ENCODE measurements at regions not wholly inside any gene's neighbourhood (a gene's known extent, or its start where the extent isn't known, plus 50 kb on each side); places are given as distances from the start of the nearest gene placed in this dataset.

DNA sequence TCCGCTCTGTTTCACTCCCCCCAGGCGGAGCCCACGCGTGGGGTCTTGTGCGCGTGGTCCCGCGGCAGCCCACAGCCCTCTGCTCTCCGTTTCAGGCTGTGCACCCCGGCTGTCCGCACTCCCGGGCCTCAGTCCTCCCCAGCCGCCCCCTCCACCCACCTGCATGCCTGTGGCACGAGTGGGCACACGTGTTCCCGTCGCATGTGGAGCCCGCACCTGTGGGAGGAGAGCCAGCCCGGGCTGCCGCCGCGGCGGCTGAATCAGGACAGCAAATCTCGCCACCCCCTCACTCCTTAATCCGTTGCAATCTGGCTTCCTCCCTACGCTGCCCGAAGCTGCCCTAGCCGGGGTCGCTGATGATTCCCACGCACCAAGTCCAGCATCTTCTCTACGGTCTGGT is 69.9 kb upstream of the GRIN2A start:
- DNase-seq (ENCODE audit: low spot score) = no peak
- Mint-ChIP-seq H3K4me3 (no peak overlapping the region), H3K36me3 (ENCODE audit: low read depth) (no peaks in the 10 kb centered on the region), H3K9me3 (no peaks in the 10 kb centered on the region), H3K27me3 (ENCODE audit: insufficient read depth, low read depth, poor library complexity) (peaks cover 8% of the 10 kb centered on the region), H3K27ac (no peak overlapping the region), H3K4me1 (peaks cover 9% of the 10 kb centered on the region)
- Histone ChIP-seq H3K79me2 (replicated peaks; ENCODE audit: insufficient read depth) (no peaks in the 10 kb centered on the region), H3K9me2 (ENCODE audit: insufficient read depth) (no peaks in the 10 kb centered on the region), H3K27me3 (ENCODE audit: insufficient read depth) (no peaks in the 10 kb centered on the region), H3K4me2 (no peak overlapping the region), H4K20me1 (replicated peaks; ENCODE audit: insufficient read depth) (no peaks in the 10 kb centered on the region), H3K4me1 (ENCODE audit: insufficient read depth) (peaks cover 3% of the 10 kb centered on the region), H3K27ac (ENCODE audit: low read depth) (no peak overlapping the region), H2AFZ (peak overlapping the region; percentile 28; the same call in 1 of the 2 replicates), H3K4me3 (no peak overlapping the region), H3F3A (replicated peaks; ENCODE audit: low read depth) (no peaks in the 10 kb centered on the region), H3K36me3 (ENCODE audit: insufficient read depth) (no peaks in the 10 kb centered on the region)
- TF ChIP-seq EZH2phosphoT487 (IDR thresholded peaks at IDR 0.05; ENCODE audit: unreplicated experiment) (no peak), CREB1 (CRISPR knock-in tag; IDR thresholded peaks at IDR 0.05; ENCODE audit: low read depth) (no peak), NANOG (IDR thresholded peaks at IDR 0.05; ENCODE audit: borderline replicate concordance) (no peak), STAT1 (IDR thresholded peaks at IDR 0.05; ENCODE audit: unreplicated experiment) (no peak), ZNF331 (CRISPR knock-in tag; IDR thresholded peaks at IDR 0.05; ENCODE audit: low read depth) (no peak), POLR2AphosphoS5 (IDR thresholded peaks at IDR 0.05; ENCODE audit: low read depth) (no peak), JUNB (IDR thresholded peaks at IDR 0.05; ENCODE audit: unreplicated experiment) (no peak)
- TF ChIP-seq, protein P1, sequence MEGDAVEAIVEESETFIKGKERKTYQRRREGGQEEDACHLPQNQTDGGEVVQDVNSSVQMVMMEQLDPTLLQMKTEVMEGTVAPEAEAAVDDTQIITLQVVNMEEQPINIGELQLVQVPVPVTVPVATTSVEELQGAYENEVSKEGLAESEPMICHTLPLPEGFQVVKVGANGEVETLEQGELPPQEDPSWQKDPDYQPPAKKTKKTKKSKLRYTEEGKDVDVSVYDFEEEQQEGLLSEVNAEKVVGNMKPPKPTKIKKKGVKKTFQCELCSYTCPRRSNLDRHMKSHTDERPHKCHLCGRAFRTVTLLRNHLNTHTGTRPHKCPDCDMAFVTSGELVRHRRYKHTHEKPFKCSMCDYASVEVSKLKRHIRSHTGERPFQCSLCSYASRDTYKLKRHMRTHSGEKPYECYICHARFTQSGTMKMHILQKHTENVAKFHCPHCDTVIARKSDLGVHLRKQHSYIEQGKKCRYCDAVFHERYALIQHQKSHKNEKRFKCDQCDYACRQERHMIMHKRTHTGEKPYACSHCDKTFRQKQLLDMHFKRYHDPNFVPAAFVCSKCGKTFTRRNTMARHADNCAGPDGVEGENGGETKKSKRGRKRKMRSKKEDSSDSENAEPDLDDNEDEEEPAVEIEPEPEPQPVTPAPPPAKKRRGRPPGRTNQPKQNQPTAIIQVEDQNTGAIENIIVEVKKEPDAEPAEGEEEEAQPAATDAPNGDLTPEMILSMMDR (conservative IDR thresholded peaks at IDR 0.05; ENCODE audit: low read depth in 2 of 2) = no peak
- TF ChIP-seq, protein P2, sequence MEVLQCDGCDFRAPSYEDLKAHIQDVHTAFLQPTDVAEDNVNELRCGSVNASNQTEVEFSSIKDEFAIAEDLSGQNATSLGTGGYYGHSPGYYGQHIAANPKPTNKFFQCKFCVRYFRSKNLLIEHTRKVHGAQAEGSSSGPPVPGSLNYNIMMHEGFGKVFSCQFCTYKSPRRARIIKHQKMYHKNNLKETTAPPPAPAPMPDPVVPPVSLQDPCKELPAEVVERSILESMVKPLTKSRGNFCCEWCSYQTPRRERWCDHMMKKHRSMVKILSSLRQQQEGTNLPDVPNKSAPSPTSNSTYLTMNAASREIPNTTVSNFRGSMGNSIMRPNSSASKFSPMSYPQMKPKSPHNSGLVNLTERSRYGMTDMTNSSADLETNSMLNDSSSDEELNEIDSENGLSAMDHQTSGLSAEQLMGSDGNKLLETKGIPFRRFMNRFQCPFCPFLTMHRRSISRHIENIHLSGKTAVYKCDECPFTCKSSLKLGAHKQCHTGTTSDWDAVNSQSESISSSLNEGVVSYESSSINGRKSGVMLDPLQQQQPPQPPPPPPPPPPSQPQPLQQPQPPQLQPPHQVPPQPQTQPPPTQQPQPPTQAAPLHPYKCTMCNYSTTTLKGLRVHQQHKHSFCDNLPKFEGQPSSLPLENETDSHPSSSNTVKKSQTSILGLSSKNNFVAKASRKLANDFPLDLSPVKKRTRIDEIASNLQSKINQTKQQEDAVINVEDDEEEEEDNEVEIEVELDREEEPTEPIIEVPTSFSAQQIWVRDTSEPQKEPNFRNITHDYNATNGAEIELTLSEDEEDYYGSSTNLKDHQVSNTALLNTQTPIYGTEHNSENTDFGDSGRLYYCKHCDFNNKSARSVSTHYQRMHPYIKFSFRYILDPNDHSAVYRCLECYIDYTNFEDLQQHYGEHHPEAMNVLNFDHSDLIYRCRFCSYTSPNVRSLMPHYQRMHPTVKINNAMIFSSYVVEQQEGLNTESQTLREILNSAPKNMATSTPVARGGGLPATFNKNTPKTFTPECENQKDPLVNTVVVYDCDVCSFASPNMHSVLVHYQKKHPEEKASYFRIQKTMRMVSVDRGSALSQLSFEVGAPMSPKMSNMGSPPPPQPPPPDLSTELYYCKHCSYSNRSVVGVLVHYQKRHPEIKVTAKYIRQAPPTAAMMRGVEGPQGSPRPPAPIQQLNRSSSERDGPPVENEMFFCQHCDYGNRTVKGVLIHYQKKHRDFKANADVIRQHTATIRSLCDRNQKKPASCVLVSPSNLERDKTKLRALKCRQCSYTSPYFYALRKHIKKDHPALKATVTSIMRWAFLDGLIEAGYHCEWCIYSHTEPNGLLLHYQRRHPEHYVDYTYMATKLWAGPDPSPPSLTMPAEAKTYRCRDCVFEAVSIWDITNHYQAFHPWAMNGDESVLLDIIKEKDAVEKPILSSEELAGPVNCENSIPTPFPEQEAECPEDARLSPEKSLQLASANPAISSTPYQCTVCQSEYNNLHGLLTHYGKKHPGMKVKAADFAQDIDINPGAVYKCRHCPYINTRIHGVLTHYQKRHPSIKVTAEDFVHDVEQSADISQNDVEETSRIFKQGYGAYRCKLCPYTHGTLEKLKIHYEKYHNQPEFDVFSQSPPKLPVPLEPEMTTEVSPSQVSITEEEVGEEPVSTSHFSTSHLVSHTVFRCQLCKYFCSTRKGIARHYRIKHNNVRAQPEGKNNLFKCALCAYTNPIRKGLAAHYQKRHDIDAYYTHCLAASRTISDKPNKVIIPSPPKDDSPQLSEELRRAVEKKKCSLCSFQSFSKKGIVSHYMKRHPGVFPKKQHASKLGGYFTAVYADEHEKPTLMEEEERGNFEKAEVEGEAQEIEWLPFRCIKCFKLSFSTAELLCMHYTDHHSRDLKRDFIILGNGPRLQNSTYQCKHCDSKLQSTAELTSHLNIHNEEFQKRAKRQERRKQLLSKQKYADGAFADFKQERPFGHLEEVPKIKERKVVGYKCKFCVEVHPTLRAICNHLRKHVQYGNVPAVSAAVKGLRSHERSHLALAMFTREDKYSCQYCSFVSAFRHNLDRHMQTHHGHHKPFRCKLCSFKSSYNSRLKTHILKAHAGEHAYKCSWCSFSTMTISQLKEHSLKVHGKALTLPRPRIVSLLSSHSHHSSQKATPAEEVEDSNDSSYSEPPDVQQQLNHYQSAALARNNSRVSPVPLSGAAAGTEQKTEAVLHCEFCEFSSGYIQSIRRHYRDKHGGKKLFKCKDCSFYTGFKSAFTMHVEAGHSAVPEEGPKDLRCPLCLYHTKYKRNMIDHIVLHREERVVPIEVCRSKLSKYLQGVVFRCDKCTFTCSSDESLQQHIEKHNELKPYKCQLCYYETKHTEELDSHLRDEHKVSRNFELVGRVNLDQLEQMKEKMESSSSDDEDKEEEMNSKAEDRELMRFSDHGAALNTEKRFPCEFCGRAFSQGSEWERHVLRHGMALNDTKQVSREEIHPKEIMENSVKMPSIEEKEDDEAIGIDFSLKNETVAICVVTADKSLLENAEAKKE (CRISPR knock-in tag; IDR thresholded peaks at IDR 0.05) = no peak
- TF ChIP-seq, protein P3, sequence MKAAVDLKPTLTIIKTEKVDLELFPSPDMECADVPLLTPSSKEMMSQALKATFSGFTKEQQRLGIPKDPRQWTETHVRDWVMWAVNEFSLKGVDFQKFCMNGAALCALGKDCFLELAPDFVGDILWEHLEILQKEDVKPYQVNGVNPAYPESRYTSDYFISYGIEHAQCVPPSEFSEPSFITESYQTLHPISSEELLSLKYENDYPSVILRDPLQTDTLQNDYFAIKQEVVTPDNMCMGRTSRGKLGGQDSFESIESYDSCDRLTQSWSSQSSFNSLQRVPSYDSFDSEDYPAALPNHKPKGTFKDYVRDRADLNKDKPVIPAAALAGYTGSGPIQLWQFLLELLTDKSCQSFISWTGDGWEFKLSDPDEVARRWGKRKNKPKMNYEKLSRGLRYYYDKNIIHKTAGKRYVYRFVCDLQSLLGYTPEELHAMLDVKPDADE (IDR thresholded peaks at IDR 0.05) = no peak
- ATAC-seq = no peak

Data from GM23338 (cell line).